MM.1S (cell line): ENCODE measurements at regions not wholly inside any gene's neighbourhood (a gene's known extent, or its start where the extent isn't known, plus 50 kb on each side); places are given as distances from the start of the nearest gene placed in this dataset.

Experiments
- DNase-seq: peaks from one replicate; pipeline ENCODE4 v3.0.0-alpha.2; 2015
- H2AFZ ChIP-seq: fragments of 300-600 bp; sonication (generic); 2 replicates; pipeline ENCODE4 v1.6.0; 2016; ENCODE audit warnings: antibody characterized with exemption, low read length
- H3F3A ChIP-seq: fragments of 300-600 bp; sonication (generic); 2 replicates; pipeline ENCODE4 v1.6.1; 2016; ENCODE audit warnings: mild to moderate bottlenecking, antibody characterized with exemption, low read length, moderate library complexity, mixed read lengths; ENCODE audit not compliant: insufficient read depth
- H3K27ac ChIP-seq: fragments of 300-600 bp; sonication (generic); 2 replicates; pipeline ENCODE4 v1.5.1; 2016; ENCODE audit warnings: mild to moderate bottlenecking, low read length
- H3K27me3 ChIP-seq: fragments of 300-600 bp; sonication (generic); replicated peaks from 2 replicates; pipeline ENCODE4 v1.6.0; 2016; ENCODE audit warnings: low read length; ENCODE audit not compliant: insufficient read depth
- H3K36me3 ChIP-seq: fragments of 300-600 bp; sonication (generic); replicated peaks from 2 replicates; pipeline ENCODE4 v1.6.1; 2016; ENCODE audit warnings: mild to moderate bottlenecking, low read length, mixed read lengths; ENCODE audit not compliant: insufficient read depth
- H3K4me1 ChIP-seq: fragments of 300-600 bp; sonication (generic); 2 replicates; pipeline ENCODE4 v1.6.1; 2016; ENCODE audit warnings: low read length, mixed read lengths
- H3K4me2 ChIP-seq: fragments of 300-600 bp; sonication (generic); 2 replicates; pipeline ENCODE4 v1.6.0; 2016; ENCODE audit warnings: low read depth, low read length
- H3K4me3 ChIP-seq: fragments of 300-600 bp; sonication (generic); 2 replicates; pipeline ENCODE4 v1.5.1; 2016; ENCODE audit warnings: low read length, mixed read lengths
- H3K79me2 ChIP-seq: fragments of 300-600 bp; sonication (generic); 2 replicates; pipeline ENCODE4 v1.6.1; 2016; ENCODE audit warnings: mixed run types, low read length, mixed read lengths
- H3K9ac ChIP-seq: fragments of 300-600 bp; sonication (generic); 2 replicates; pipeline ENCODE4 v1.6.1; 2016; ENCODE audit warnings: low read length, mixed read lengths
- H3K9me2 ChIP-seq: fragments of 300-600 bp; sonication (generic); replicated peaks from 2 replicates; pipeline ENCODE4 v1.6.1; 2016; ENCODE audit warnings: mild to moderate bottlenecking, low read length, mixed read lengths; ENCODE audit not compliant: insufficient read depth
- H3K9me3 ChIP-seq: fragments of 300-600 bp; sonication (generic); replicated peaks from 2 replicates; pipeline ENCODE4 v1.6.1; 2016; ENCODE audit warnings: mild to moderate bottlenecking, low read length, mixed read lengths; ENCODE audit not compliant: insufficient read depth
- H4K20me1 ChIP-seq: fragments of 300-600 bp; sonication (generic); 2 replicates; pipeline ENCODE4 v1.6.1; 2016; ENCODE audit warnings: mild to moderate bottlenecking, low read length, moderate library complexity, mixed read lengths; ENCODE audit not compliant: insufficient read depth
- CTCF ChIP-seq: fragments of 300-600 bp; sonication (generic); IDR thresholded peaks from 2 replicates; pipeline ENCODE4 v1.5.1; 2016; ENCODE audit warnings: antibody characterized with exemption, low read length, mixed read lengths
- EZH2 ChIP-seq: fragments of 300-600 bp; sonication (generic); optimal IDR thresholded peaks from 2 replicates; pipeline ENCODE3; 2017; ENCODE audit warnings: low read depth, mild to moderate bottlenecking, antibody characterized with exemption, low read length, mixed read lengths
- EZH2phosphoT487 ChIP-seq: fragments of 300-600 bp; sonication (generic); IDR thresholded peaks from 2 replicates; pipeline ENCODE4 v1.6.1; 2018; ENCODE audit warnings: antibody characterized with exemption, low read length

DNA sequence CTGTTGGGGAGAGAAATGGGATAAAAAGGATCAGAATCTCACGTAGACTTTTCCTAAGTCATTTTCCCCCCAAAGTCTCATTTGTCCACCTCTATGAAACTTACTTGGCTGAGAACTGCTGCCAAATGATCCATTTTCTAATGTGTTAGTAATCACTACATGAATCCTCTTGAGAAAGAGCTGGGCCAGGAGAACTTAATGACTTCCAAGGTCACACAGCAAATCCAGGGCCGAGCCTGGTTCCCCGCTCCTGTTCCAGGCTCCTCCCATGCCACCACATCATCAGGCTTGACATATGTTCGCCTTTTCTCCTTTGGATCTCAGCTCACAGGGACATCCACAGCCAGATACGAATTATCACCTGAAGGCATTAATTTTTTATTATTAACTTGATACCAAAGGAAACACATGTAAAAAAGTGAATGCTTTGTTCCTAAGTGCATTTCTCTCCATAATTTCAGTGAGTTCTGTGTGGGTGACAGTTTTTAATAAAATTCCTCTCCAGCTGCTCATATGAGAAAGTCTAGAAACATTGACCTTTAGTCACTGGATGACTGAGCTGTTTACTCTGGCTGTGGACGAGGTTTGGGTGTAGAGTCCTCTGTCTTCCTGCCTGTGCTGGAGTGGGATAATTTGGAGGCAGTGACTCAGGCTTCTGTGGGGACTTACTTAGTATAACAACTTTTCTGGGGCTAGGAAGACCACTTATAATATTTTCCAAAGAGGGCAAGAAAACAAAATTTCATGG lies 276.3 kb downstream of the PAX1 start:
- no peaks in the 10 kb centered on the region for H3K4me1 ChIP-seq
- no peak overlapping the region for H3K27ac ChIP-seq
- TF ChIP-seq CTCF (no peak), EZH2 (no peak), EZH2phosphoT487 (no peak)
- no peaks in the 10 kb centered on the region for H3K36me3 ChIP-seq
- no peak overlapping the region for H3K9ac ChIP-seq
- no peaks in the 10 kb centered on the region for H3K27me3 ChIP-seq
- H2AFZ ChIP-seq, result no peak overlapping the region
- no peaks in the 10 kb centered on the region for H3K79me2 ChIP-seq
- H3K9me2 ChIP-seq, result no peaks in the 10 kb centered on the region
- H4K20me1 ChIP-seq, result no peaks in the 10 kb centered on the region
- no peaks in the 10 kb centered on the region for H3K9me3 ChIP-seq
- DNase-seq, result no peak
- H3K4me2 ChIP-seq, result no peak overlapping the region
- no peak overlapping the region for H3K4me3 ChIP-seq
- no peaks in the 10 kb centered on the region for H3F3A ChIP-seq

- no peak overlapping the region for H3K4me3 ChIP-seq
- H3K27ac ChIP-seq, result no peak overlapping the region
- no peaks in the 10 kb centered on the region for H4K20me1 ChIP-seq
- H3K79me2 ChIP-seq, result no peaks in the 10 kb centered on the region
- no peaks in the 10 kb centered on the region for H3K4me1 ChIP-seq
- DNase-seq, result no peak
- TF ChIP-seq CTCF (no peak), EZH2 (no peak), EZH2phosphoT487 (no peak)
- H3K27me3 ChIP-seq, result no peaks in the 10 kb centered on the region
- H3K36me3 ChIP-seq, result no peaks in the 10 kb centered on the region
- no peak overlapping the region for H3K9ac ChIP-seq
- no peaks in the 10 kb centered on the region for H3K9me3 ChIP-seq
- H3K4me2 ChIP-seq, result no peak overlapping the region
- H2AFZ ChIP-seq, result no peak overlapping the region
- H3K9me2 ChIP-seq, result no peaks in the 10 kb centered on the region
- H3F3A ChIP-seq, result no peaks in the 10 kb centered on the region
These were observed 275.7 kb downstream of the PAX1 start for GRCh38 chr20:21981179-21981578.

DNA sequence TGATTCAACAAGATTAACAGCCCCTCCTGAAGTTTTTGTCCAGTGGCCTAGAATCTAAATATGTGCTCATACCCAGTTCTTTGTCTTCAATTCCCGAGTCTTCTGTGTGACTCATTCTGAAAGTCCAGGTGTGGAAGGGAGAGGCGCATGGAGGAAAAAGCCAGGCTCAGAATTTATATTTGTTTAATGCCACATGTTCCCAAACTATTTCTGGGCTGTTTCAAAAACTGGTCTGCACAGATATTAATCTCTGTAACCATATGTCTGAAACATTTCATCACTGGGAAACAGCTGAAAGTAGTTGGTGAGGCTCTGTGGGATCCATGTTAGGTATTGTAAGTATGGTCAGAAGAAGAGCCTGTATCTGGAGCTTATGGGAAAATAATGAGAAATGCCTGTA lies 266.0 kb downstream of the PAX1 start:
- H3K4me3 ChIP-seq, result no peak overlapping the region
- no peaks in the 10 kb centered on the region for H3K79me2 ChIP-seq
- H3K36me3 ChIP-seq, result no peaks in the 10 kb centered on the region
- no peak overlapping the region for H3K9ac ChIP-seq
- no peaks in the 10 kb centered on the region for H3F3A ChIP-seq
- no peak overlapping the region for H2AFZ ChIP-seq
- no peaks in the 10 kb centered on the region for H3K9me2 ChIP-seq
- no peak for TF ChIP-seq CTCF
- no peak for TF ChIP-seq EZH2
- no peak for TF ChIP-seq EZH2phosphoT487
- H3K4me2 ChIP-seq, result no peak overlapping the region
- no peaks in the 10 kb centered on the region for H3K4me1 ChIP-seq
- H3K27ac ChIP-seq, result no peak overlapping the region
- no peak for DNase-seq
- no peaks in the 10 kb centered on the region for H3K9me3 ChIP-seq
- H3K27me3 ChIP-seq, result no peaks in the 10 kb centered on the region
- H4K20me1 ChIP-seq, result no peaks in the 10 kb centered on the region
